ENCODE measurements at regions not wholly inside any gene's neighbourhood (a gene's known extent, or its start where the extent isn't known, plus 50 kb on each side); places are given as distances from the start of the nearest gene placed in this dataset.

GRCh38 chr11:95652002-95652472 lies 137.5 kb downstream of the FAM76B start:
- TF ChIP-seq CTCF (conservative IDR thresholded peaks at IDR 0.05; ENCODE audit: low read length) = no peak

GRCh38 chr11:95650276-95650675 lies 139.3 kb downstream of the FAM76B start:
- no peak overlapping the region for H3K4me3 ChIP-seq (ENCODE audit: low read length)
- DNase-seq (ENCODE audit: low read depth) = no peak
- no peak for TF ChIP-seq CTCF (conservative IDR thresholded peaks at IDR 0.05; ENCODE audit: low read length)

More at GRCh38 chr11:95652002-95652472, 137.5 kb downstream of the FAM76B start:
- H3K4me3 ChIP-seq (ENCODE audit: low read length) = no peak overlapping the region
- DNase-seq (ENCODE audit: low read depth) = no peak

GRCh38 chr11:95647871-95648270 lies 141.7 kb downstream of the FAM76B start:
- H3K4me3 ChIP-seq (ENCODE audit: low read length) = no peak overlapping the region
- no peak for DNase-seq (ENCODE audit: low read depth)
- TF ChIP-seq CTCF (conservative IDR thresholded peaks at IDR 0.05; ENCODE audit: low read length) = no peak

- no peak for TF ChIP-seq CTCF (conservative IDR thresholded peaks at IDR 0.05; ENCODE audit: low read length)
- no peak overlapping the region for H3K4me3 ChIP-seq (ENCODE audit: low read length)
- DNase-seq (ENCODE audit: low read depth) = peak; percentile 53
These were observed 142.2 kb downstream of the FAM76B start for GRCh38 chr11:95647355-95647754.

GRCh38 chr11:95641495-95641894 lies 148.1 kb downstream of the FAM76B start:
- H3K4me3 ChIP-seq (ENCODE audit: low read length) = no peak overlapping the region
- no peak for TF ChIP-seq CTCF (conservative IDR thresholded peaks at IDR 0.05; ENCODE audit: low read length)
- DNase-seq (ENCODE audit: low read depth) = no peak

GRCh38 chr11:95638501-95638900 lies 151.1 kb downstream of the FAM76B start:
- no peak overlapping the region for H3K4me3 ChIP-seq (ENCODE audit: low read length)
- TF ChIP-seq CTCF (conservative IDR thresholded peaks at IDR 0.05; ENCODE audit: low read length) = no peak
- DNase-seq (ENCODE audit: low read depth) = no peak

- DNase-seq (ENCODE audit: low read depth) = no peak
- H3K4me3 ChIP-seq (ENCODE audit: low read length) = no peak overlapping the region
- no peak for TF ChIP-seq CTCF (conservative IDR thresholded peaks at IDR 0.05; ENCODE audit: low read length)
These were observed 164.2 kb downstream of the FAM76B start for GRCh38 chr11:95625164-95625900.
